ENCODE measurements at regions not wholly inside any gene's neighbourhood (a gene's known extent, or its start where the extent isn't known, plus 50 kb on each side); places are given as distances from the start of the nearest gene placed in this dataset.

DNA sequence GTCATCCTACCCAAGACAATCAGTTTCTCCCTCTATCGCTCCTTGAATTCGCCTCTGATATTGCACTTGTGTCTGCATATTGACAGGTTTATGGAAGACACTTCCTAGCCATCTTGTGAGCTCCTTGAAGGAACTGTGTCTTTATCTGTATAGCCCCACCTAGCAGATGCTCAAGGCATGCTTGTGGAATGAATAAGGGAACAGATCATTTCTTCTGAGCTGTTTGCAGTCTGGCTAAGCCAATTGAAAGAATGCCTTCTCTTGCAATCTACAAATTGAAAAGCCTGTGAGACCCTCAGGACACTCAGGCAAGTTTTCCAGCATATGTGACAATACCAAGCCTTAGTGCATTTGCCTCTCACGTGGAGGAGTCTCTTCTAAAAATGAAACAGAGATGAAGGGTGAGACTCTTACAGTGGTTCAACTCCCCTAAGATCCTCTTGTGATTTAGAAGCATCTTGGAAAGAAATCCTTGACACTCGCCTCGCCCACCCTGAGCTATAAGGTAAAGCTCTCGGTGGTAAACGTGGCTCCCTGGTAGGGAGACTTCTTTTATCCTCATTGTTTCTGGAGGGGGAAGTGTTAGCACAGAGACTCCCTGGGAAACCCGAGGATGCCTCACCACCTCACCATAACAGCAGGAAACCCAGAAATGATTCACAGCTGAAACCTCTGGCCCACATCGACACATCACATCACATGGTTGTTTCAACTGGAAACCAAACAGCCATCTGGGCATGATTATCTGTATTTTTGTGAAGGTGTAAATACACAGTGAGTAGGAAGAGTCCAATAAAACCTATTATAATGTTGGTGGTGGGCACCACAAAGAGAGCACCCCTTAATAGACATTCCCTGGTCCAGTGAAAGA, 112.3 kb upstream of the BCL2L14 start:
- DNase-seq (ENCODE audit: low read depth) = no peak
- no peak overlapping the region for H3K4me3 ChIP-seq (ENCODE audit: low read depth, low read length)
- TF ChIP-seq, protein P1, sequence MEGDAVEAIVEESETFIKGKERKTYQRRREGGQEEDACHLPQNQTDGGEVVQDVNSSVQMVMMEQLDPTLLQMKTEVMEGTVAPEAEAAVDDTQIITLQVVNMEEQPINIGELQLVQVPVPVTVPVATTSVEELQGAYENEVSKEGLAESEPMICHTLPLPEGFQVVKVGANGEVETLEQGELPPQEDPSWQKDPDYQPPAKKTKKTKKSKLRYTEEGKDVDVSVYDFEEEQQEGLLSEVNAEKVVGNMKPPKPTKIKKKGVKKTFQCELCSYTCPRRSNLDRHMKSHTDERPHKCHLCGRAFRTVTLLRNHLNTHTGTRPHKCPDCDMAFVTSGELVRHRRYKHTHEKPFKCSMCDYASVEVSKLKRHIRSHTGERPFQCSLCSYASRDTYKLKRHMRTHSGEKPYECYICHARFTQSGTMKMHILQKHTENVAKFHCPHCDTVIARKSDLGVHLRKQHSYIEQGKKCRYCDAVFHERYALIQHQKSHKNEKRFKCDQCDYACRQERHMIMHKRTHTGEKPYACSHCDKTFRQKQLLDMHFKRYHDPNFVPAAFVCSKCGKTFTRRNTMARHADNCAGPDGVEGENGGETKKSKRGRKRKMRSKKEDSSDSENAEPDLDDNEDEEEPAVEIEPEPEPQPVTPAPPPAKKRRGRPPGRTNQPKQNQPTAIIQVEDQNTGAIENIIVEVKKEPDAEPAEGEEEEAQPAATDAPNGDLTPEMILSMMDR (IDR thresholded peaks at IDR 0.05; ENCODE audit: control insufficient read depth, extremely low read depth, insufficient read depth) = no peak

GRCh38 chr12:11959117-11959823, 111.5 kb upstream of the BCL2L14 start:
- TF ChIP-seq, protein P1 (IDR thresholded peaks at IDR 0.05; ENCODE audit: control insufficient read depth, extremely low read depth, insufficient read depth) = no peak
- no peak overlapping the region for H3K4me3 ChIP-seq (ENCODE audit: low read depth, low read length)
- no peak for DNase-seq (ENCODE audit: low read depth)

- TF ChIP-seq, protein P1 (IDR thresholded peaks at IDR 0.05; ENCODE audit: control insufficient read depth, extremely low read depth, insufficient read depth) = no peak
Observed at GRCh38 chr12:11960646-11961045, 110.1 kb upstream of the BCL2L14 start.

GRCh38 chr12:11961686-11962085, 109.1 kb upstream of the BCL2L14 start:
- no peak for DNase-seq (ENCODE audit: low read depth)
- H3K4me3 ChIP-seq (ENCODE audit: low read depth, low read length) = no peak overlapping the region
- TF ChIP-seq, protein P1 (IDR thresholded peaks at IDR 0.05; ENCODE audit: control insufficient read depth, extremely low read depth, insufficient read depth) = no peak

More at GRCh38 chr12:11960646-11961045, 110.1 kb upstream of the BCL2L14 start:
- H3K4me3 ChIP-seq (ENCODE audit: low read depth, low read length) = no peak overlapping the region
- no peak for DNase-seq (ENCODE audit: low read depth)

DNA sequence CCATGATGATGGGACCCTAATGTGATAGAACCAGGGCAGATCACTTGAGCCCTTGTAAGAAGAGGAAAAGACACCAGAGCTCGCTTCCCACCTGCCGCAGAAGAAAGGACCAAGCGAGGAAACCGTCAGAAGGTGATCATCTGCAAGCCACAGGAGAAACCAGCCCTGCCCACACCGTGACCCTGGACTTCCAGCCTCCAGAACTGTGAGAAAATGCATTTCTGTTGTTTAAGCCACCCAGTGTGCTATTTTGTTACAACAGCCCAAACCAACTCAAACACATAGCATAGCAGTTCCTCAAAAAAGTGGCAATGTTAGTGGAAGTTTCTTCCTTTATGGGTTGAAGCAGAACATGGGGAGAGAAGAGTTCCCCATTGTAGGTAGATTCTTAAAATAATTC, 107.9 kb upstream of the BCL2L14 start:
- no peak for DNase-seq (ENCODE audit: low read depth)
- TF ChIP-seq, protein P1 (IDR thresholded peaks at IDR 0.05; ENCODE audit: control insufficient read depth, extremely low read depth, insufficient read depth) = no peak
- no peak overlapping the region for H3K4me3 ChIP-seq (ENCODE audit: low read depth, low read length)

GRCh38 chr12:11963841-11964471, 106.8 kb upstream of the BCL2L14 start:
- no peak overlapping the region for H3K4me3 ChIP-seq (ENCODE audit: low read depth, low read length)

More at GRCh38 chr12:11963841-11964471, 106.8 kb upstream of the BCL2L14 start:
- TF ChIP-seq, protein P1 (IDR thresholded peaks at IDR 0.05; ENCODE audit: control insufficient read depth, extremely low read depth, insufficient read depth) = no peak
- DNase-seq (ENCODE audit: low read depth) = no peak
